HG03378 (cell line): ENCODE measurements at regions not wholly inside any gene's neighbourhood (a gene's known extent, or its start where the extent isn't known, plus 50 kb on each side); places are given as distances from the start of the nearest gene placed in this dataset.
"Not testable (repeated sequence)": the region's sequence is repeated elsewhere in the genome, so short reads cannot be mapped to it uniquely, and the experiment has no call there.

ENCODE experiments used
- ATAC-seq: cut with Tn5 transposase; IDR thresholded peaks from one replicate; pipeline ENCODE4 v1.9.1; 2021; ENCODE audit warnings: mild to moderate bottlenecking, moderate library complexity; ENCODE audit not compliant: unreplicated experiment

DNA sequence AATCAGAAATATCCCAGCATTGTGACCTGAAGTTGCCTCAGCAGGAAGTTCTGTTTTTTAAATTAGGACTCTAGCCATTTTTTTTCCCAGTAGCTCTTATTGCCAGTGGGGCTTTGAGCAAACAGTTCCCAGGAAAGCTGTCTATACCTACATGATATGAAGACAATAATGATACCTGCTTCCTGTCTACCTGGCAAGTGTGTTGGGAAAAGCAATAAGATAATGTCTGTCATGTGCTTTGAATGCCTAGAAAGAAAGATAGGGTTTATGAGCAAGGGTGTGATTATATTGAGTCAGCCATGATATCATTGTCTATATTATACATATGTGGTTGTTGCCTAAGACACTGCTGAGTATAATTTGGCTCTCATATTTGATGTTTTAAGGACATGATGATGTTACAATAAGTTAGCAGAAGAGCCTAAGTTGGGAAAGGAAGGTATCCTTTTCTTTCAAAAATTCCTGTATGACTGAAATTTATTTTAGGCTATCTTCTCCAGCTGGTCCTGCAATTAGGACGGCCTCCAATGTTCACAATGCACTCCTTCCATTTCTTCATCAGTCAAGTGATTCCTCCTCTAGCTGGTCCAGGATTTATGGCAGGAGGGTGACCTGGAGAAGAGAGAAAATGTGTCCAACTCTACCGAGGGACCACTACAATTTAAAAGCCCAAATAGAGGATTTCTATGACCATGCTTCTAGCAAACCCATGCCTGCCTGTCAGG lies 99.6 kb upstream of the CDC42BPA start:
- ATAC-seq: no peak

GRCh38 chr1:227416156-227416830 lies 98.0 kb upstream of the CDC42BPA start:
- ATAC-seq: no peak

- ATAC-seq: no peak
Observed at GRCh38 chr1:227415115-227415790, 97.0 kb upstream of the CDC42BPA start.

DNA sequence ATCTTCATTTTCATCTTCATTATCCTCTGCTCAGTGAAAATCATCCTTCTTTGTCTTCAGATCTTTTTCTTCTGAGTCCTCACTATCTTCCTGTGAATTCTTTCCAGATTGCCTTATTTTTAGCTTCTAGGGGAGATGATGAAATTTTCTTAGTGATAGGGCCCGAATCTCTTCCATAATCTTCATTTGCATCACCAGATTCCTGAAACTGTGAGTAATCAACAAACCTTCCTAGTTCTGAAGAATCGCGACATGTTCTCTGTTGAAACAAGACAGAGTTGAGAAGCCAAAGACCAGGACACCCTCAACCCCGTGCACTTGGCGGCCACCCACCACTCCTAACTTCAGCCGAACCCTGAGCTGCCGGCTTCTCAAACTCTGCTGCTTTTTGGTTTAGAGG lies 92.8 kb upstream of the CDC42BPA start:
- ATAC-seq: no peak

- ATAC-seq: not testable (repeated sequence)
Observed at GRCh38 chr1:227406332-227406731, 88.0 kb upstream of the CDC42BPA start.

GRCh38 chr1:227403535-227403934 lies 85.2 kb upstream of the CDC42BPA start:
- no peak for ATAC-seq

DNA sequence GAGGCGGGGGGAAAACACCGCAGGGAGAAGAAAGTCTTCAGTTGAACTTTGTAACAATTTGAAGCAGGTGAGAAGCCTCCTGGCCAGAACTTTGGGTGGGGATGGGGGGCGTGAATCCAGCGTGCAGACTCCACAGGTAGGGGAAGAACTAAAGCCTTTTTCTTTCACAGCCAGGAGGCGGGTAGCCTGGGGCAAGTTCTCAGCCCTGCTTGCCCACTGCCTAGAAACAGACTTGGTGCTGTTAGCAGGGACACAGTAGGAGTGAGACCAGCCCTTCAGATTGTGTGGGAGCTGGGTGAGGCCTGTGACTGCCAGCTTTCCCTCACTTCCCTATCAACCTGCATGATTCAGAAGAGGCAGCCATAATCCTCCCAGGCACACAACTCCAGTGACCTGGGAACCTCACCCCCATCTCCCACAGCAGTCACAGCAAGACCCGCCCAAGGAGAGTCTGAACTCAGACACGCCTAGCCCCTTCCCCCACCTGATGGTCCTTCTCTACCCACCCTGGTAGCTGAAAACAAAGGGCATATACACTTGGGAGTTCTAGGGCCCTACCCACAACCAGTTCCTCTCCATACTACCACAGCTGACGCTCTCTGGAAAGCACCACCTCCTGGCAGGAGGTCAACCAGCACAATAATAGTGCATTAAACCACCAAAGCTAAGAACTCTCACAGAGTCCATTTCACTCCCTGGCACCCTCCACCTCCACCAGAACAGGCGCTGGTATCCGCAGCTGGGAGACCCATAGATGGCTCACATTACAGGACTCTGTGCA lies 83.5 kb upstream of the CDC42BPA start:
- no peak for ATAC-seq

DNA sequence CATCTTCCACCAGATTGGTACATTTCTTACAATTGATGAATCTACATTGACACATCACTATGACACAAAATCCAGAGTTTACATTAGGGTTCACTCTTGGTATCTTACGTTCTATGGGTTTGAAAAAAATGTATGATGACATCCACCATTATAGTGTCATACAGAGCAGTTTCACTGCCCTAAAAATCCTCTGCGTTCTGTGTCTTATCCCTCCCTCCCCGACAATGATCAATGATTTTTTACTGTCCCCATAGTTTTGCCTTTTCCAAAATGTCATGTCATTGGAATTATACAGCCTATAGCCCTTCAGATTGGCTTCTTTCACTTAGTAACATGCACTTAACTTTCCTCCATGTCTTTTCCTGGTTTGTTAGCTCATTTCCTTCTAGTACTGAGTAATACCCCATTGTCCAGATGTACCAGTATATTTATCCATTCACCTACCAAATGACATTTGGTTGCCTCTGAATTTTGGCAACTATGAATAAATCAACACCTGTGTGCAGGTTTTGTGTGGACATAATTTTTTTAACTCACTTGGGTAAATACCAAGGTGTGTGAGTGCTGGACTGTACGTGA lies 80.9 kb upstream of the CDC42BPA start:
- no peak for ATAC-seq

- ATAC-seq: no peak
Observed at GRCh38 chr1:227397354-227397978, 79.2 kb upstream of the CDC42BPA start.

DNA sequence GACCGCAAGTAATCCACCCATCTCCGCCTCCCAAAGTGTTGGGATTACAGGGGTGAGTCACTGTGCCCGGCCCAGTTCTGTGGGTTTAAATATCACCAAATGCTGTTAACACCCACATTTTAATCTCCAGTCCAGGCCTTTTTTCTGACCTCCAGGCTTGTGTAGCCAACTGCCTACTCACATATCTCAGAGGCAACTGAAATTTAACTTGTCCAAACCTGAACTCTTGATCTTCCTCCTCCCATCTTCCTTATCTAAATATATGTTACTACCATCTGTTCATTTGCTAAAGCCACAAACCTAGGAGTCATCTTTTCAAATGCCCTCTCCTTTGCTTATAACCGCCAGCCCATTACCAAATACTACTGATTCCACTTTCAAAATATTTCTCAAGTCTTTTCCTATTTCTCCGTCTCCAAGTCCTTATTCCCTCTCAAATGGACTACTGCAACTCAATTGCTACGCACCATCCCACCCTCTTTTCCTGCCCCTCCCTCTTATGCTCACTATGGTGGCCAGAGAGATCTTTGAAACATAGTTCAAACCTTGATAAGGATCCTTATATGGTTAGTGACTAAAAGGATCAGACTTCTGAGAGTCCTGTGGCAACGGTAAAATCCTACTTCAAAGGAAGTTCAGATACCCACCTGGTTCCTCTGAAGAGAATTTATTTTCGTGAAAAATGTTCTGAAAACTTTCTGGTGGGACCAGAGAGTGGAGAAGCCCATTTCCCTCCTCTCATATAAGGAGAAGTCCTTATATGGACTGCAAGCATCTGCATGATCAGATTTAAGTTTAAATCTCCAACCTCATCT lies 78.5 kb upstream of the CDC42BPA start:
- no peak for ATAC-seq

GRCh38 chr1:227395426-227396028 lies 77.2 kb upstream of the CDC42BPA start:
- ATAC-seq: no peak

GRCh38 chr1:227392984-227393764 lies 74.9 kb upstream of the CDC42BPA start:
- no peak for ATAC-seq

DNA sequence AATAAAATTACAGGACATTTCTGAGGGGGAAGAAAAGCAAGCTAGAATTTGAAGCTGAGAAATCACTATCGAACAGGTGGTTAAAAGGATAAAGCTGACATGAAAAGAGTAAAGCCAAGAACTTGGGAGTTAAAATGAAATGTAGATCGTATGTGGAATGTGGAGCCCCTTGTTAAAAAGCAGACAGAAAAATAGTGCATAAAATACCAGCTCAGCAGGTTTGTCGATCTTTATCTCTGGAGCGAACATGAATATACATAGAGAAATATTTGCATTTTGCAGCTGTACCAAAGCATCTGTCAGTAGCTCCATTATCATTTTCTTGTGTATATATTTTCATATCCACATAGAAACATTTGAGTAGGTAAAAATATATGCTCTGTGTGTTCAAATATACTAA lies 73.6 kb upstream of the CDC42BPA start:
- ATAC-seq: no peak

DNA sequence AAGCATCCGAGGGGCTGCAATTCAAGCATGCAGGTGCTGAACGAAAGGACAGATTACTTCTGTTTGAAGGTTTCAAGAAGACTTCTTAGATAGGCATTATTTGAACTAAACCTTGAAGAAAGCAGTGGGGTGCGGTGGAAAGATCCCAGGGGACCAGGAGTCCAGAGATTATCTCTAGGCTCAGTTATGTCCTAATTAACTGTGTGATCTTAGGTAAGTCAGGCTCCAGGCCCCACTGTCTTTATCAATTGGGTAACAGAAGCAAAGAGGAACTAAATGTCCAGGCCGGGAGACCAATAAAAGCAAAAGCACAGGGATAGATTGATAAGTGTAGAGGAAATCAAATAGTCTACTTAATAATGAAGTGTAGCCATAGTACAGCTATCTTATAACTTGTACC lies 72.9 kb upstream of the CDC42BPA start:
- no peak for ATAC-seq

DNA sequence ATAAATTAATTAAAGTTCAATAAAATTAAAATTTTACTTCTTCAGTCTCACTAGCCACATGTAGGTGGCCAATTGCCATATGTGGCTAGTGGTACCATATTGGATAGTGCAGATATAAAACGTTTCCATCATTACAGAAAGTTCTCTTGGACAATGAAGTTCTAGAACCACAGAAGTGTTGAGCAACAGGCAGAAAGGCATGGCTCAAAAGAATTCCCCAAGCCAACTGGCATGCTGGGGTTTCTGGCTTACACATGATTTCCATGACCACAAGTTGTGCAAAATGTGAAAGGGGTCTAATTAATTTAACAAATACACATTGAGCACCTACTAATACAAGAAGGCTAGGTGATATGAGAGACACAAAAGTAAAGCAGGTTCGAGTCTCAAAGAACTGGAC lies 72.2 kb upstream of the CDC42BPA start:
- no peak for ATAC-seq

- no peak for ATAC-seq
Observed at GRCh38 chr1:227388214-227389168, 70.2 kb upstream of the CDC42BPA start.

- ATAC-seq: no peak
Observed at GRCh38 chr1:227379555-227379892, 61.2 kb upstream of the CDC42BPA start.
